Heart right ventricle (tissue), 16 donors: ENCODE measurements at regions not wholly inside any gene's neighbourhood (a gene's known extent, or its start where the extent isn't known, plus 50 kb on each side); places are given as distances from the start of the nearest gene placed in this dataset.

Source experiments
- ATAC-seq, 8 donors: fragments of 200-7000 bp; cut with Tn5 transposase; one replicate each; pipeline ENCODE4 v1.9.1; 2020; ENCODE audit warnings: mild to moderate bottlenecking in 8 of 8, moderate library complexity in 8 of 8, moderate number of reproducible peaks in 1 of 8
- DNase-seq, 2 donors: peaks; one replicate each; pipeline ENCODE4 v3.0.0-alpha.2; 2020
- H3K27ac ChIP-seq, 10 donors: fragments of 200-600 bp; sonication (generic) in 2 of 10; one replicate each; pipeline versions ENCODE4 v1.5.0 to v1.8.0; 2020 to 2022; ENCODE audit warnings: mild to moderate bottlenecking in 3 of 10
- H3K27me3 ChIP-seq, 7 donors: fragments of 200-600 bp; one replicate each; pipeline ENCODE4 v1.8.0; 2021 to 2022; ENCODE audit warnings: mild to moderate bottlenecking in 2 of 7
- H3K36me3 ChIP-seq, 9 donors: fragments of 200-600 bp; sonication (generic) in 1 of 9; one replicate each; pipeline versions ENCODE4 v1.5.0 to v1.8.0; 2020 to 2022; ENCODE audit warnings: mild to moderate bottlenecking in 2 of 9
- H3K4me1 ChIP-seq, 9 donors: fragments of 200-600 bp; sonication (generic) in 1 of 9; one replicate each; pipeline versions ENCODE4 v1.5.0 to v1.8.0; 2020 to 2022; ENCODE audit warnings: mild to moderate bottlenecking in 4 of 9
- H3K4me3 ChIP-seq, 10 donors: fragments of 200-600 bp; sonication (generic) in 2 of 10; one replicate each; pipeline versions ENCODE4 v1.5.0 to v1.8.0; 2020 to 2022; ENCODE audit warnings: mild to moderate bottlenecking in 7 of 10, moderate library complexity in 2 of 10
- H3K9me3 ChIP-seq, 11 donors: fragments of 200-600 bp in 10 of 11; sonication (generic) in 2 of 11; one replicate each; pipeline versions ENCODE4 v1.5.0 to v1.8.0; 2013 to 2022; ENCODE audit warnings: mild to moderate bottlenecking in 2 of 11, control low read depth in 1 of 11, moderate library complexity in 1 of 11
- CTCF ChIP-seq, 9 donors: fragments of 200-600 bp; sonication (generic) in 2 of 9; IDR thresholded peaks; one replicate each; pipeline versions ENCODE4 v1.5.0 to v1.8.0; 2021 to 2022; ENCODE audit warnings: antibody characterized with exemption in 9 of 9, mild to moderate bottlenecking in 5 of 9, moderate library complexity in 1 of 9
- WGBS, 2 donors: extraction: QIAGEN DNeasy Blood & Tissue Kit; methylation state at CpG; one replicate each; pipeline ENCODE4 v1.1.7; 2013; ENCODE audit warnings: inconsistent platforms in 1 of 2; 5-methylcytosine and 5-hydroxymethylcytosine counted together
- intact Hi-C, 10 donors: fragments of 100-400 bp; cut with DNase I; formaldehyde crosslinking; loops; one replicate each; pipeline versions ENCODE4 v1.11.1 to v1.14.2; 2022
- donor health status: Arrhythmogenic right ventricular cardiomyopathy.
- donor health status: ischemic (EF 13 %, LVEDD 7.1; RV severe dilation, severe dysfunction).
- donor health status: healthy with polysubstance abuse.
- donor health status: DM: no; HTN: yes; CAD: no.
- donor health status: DM: no; HTN: no; CAD: no.
- donor health status: ischemic (EF 25% LVEDD 6.9; RV normal size, moderate dysfunction).
- donor health status: ischemic (EF 25% LVEDD 5.7; RV mildly dilated, moderate dysfunction).
- donor health status: healthy.
- donor health status: DM: yes; HTN: yes; CAD: no.
- donor health status: Ischemic cardiomyopathy.
- donor health status: ischemic (EF 35%, LVEDD 5.7; RV mildly dilated, moderate dysfunction).
- donor health status: nonischemic (EF 11% LVEDD 7.7; RV severe dilation, severe dysfunction).
- donor health status: DM: yes; HTN: yes; CAD: no.
- donor health status: PGD.
- donor health status: ischemic (EF 29% LVEDD 5.4; RV normal size, mild dysfunction).
- donor health status: nonischemic (EF 23%, LVEDD 6.1; RV moderate dilation, normal function).

DNA sequence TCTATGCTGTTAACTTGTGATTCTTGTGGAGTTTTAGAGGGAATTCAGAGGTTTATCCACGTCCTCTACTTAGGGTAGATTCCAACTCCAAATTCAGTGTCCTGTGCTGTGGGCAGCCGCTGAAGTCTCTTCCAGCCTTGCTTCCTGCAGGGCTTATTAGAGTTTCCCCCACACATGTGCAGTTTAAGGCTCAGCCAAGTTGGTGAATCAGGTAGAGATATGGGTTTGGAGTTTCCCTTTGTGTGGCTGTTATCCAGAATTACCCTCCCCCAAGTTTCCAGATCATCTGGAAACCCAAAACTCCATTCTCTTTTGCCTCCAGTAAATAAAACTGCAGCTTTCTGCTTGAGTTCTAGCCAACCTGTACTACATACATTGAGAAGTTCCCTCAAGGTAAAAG is 853.7 kb downstream of the GALC start:
- no peaks in the 10 kb centered on the region for H3K36me3 ChIP-seq
- no peak for TF ChIP-seq CTCF (IDR thresholded peaks at IDR 0.05)
- no peak for DNase-seq
- 54 to 56% methylated on average over 2 of the region's 2 CpGs for WGBS, 2 donors
- H3K27me3 ChIP-seq: no peaks in the 10 kb centered on the region
- no peak overlapping the region for H3K27ac ChIP-seq
- ATAC-seq: no peak
- H3K9me3 ChIP-seq: peaks cover 0 to 5% (median 0%) of the 10 kb centered on the region in 11 donors
- H3K4me1 ChIP-seq: no peaks in the 10 kb centered on the region
- no peak overlapping the region for H3K4me3 ChIP-seq
- intact Hi-C loops: no loop called here

DNA sequence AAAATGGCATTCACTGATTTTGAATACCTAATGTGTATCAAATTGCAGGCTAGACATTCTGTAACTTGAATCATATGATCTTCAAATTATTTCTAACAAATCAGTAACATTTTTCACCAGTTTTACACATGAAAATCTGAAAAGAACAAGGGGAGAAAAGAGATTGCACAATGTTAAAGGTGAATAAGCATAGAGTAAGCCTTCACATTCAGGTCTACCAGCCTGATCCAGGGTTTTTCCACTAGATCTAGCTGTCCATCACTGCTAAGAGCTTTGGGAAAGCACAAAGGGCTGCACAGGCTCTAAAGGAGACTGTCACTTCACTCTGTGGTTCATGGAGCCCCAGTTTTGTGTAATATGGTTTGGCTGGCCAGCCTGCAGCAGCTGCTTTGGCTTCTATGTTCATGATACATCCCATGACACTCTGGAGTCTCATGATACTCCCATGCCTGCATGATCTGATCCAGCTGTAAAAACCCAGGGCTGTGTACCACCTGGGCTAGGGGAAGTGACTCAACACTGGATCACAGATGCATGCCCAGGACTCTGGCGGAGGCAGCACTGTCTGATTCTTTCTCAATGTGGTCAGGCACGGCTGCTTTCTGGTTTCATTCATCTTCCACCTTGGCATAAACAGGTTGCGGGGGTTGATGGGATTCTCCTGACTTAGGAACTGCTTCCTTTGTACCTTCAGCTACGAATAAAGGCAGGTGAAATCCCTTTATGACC is 859.7 kb downstream of the GALC start:
- ATAC-seq (peak; percentile 53 to 96 (median 80)), DNase-seq (peak in 1 of 2 donors; percentile 40)
- no peak overlapping the region for H3K27ac ChIP-seq
- H3K4me3 ChIP-seq: no peak overlapping the region
- no peaks in the 10 kb centered on the region for H3K4me1 ChIP-seq
- H3K27me3 ChIP-seq: no peaks in the 10 kb centered on the region
- intact Hi-C loops: no loop called here
- H3K36me3 ChIP-seq: no peaks in the 10 kb centered on the region
- 58 to 76% methylated on average over 4 of the region's 4 CpGs for WGBS, 2 donors
- H3K9me3 ChIP-seq: peaks cover 0 to 5% (median 0%) of the 10 kb centered on the region in 11 donors
- TF ChIP-seq CTCF (IDR thresholded peaks at IDR 0.05): no peak

DNA sequence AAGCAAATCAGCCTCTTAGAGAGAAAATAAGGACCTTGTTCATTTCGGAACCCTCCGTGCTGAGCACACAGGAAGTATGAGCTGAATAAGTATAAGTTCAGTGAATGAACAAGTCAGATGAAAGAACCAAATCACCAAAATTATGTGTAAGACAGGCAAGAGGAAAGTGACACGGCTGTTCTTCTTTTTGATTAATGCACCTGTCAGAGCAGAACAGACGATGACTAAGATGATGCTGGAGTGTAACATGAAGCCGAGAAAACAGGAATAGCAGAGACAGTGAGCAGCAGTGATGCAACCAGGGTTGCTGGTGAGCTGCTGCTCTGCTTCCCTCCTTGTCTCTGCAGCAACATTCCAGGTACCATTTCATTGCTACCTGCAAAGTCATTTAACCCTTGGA is 861.1 kb downstream of the GALC start:
- intact Hi-C loops: no loop called here
- TF ChIP-seq CTCF (IDR thresholded peaks at IDR 0.05): no peak
- no peak for DNase-seq
- H3K27me3 ChIP-seq: no peaks in the 10 kb centered on the region
- H3K4me3 ChIP-seq: no peak overlapping the region
- no peak for ATAC-seq
- H3K4me1 ChIP-seq: no peaks in the 10 kb centered on the region
- WGBS, 2 donors: 53 to 54% methylated on average over 5 of the region's 5 CpGs
- no peaks in the 10 kb centered on the region for H3K9me3 ChIP-seq
- H3K27ac ChIP-seq: no peak overlapping the region
- H3K36me3 ChIP-seq: no peaks in the 10 kb centered on the region

DNA sequence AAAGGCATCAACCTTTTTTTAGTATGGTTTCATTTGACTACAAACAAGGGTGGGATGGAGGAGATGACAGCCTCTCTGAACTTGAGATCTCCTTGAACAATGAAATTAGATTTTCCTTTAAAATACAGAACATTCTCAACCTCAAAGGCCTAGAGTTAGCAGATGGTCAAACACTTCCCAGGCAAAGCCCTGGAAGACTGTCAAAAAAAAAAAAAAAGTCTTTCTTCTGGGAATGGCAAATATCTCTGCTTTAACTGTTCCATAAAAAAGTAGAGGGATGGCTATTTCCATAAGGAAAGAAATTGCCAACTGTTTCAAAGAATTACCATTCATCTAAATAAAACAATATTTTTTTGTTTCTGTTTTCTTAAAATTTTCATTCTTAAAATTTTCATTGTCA is 870.8 kb downstream of the GALC start:
- TF ChIP-seq CTCF (IDR thresholded peaks at IDR 0.05): no peak
- DNase-seq (no peak), ATAC-seq (peak in 1 of 8 donors; percentile 38)
- peak overlapping the region in 1 of 10 donors; percentile 16 for H3K27ac ChIP-seq
- H3K36me3 ChIP-seq: no peaks in the 10 kb centered on the region
- intact Hi-C loops: no loop called here
- H3K4me1 ChIP-seq: no peaks in the 10 kb centered on the region
- no peaks in the 10 kb centered on the region for H3K27me3 ChIP-seq
- H3K4me3 ChIP-seq: no peak overlapping the region
- peaks cover 0 to 6% (median 0%) of the 10 kb centered on the region in 11 donors for H3K9me3 ChIP-seq
